Peyer's patch (tissue), 4 donors: ENCODE measurements at regions not wholly inside any gene's neighbourhood (a gene's known extent, or its start where the extent isn't known, plus 50 kb on each side); places are given as distances from the start of the nearest gene placed in this dataset.

Experiments
- DNase-seq, 3 donors: peaks; one replicate each; pipeline ENCODE4 v3.0.0-alpha.2; 2017 to 2019
- H3K27ac ChIP-seq, 4 donors: fragments of 200-600 bp; sonication (generic); one replicate each; pipeline ENCODE4 v1.5.1; 2016 to 2019
- H3K27me3 ChIP-seq, 2 donors: fragments of 200-600 bp; sonication (generic); one replicate each; pipeline ENCODE4 v1.5.1; 2019
- H3K36me3 ChIP-seq, 3 donors: fragments of 200-600 bp; sonication (generic); one replicate each; pipeline ENCODE4 v1.5.1; 2016 to 2019
- H3K4me1 ChIP-seq, 4 donors: fragments of 200-600 bp; sonication (generic); one replicate each; pipeline ENCODE4 v1.5.1; 2016 to 2019
- H3K4me3 ChIP-seq, 4 donors: fragments of 200-600 bp; sonication (generic); 1 replicate in 3 of 4; 2 replicates in 1 of 4; pipeline ENCODE4 v1.5.1; 2016 to 2019; ENCODE audit warnings: mild to moderate bottlenecking in 1 of 4
- H3K9me3 ChIP-seq, 4 donors: fragments of 200-600 bp; sonication (generic); one replicate each; pipeline ENCODE4 v1.5.1; 2016 to 2019; ENCODE audit warnings: mild to moderate bottlenecking in 1 of 4
- CTCF ChIP-seq, 6 experiments: fragments of 450-650 bp in 4 of 6; fragments of 200-600 bp in 2 of 6; sonication (generic) in 1 of 6; IDR thresholded peaks; one replicate each; pipeline ENCODE4 v1.5.1; 2017 to 2019; ENCODE audit warnings: antibody characterized with exemption in 6 of 6, mild to moderate bottlenecking in 3 of 6, moderate library complexity in 1 of 6
- POLR2A ChIP-seq, 2 donors: fragments of 450-650 bp; IDR thresholded peaks; one replicate each; pipeline ENCODE4 v1.5.1; 2017; ENCODE audit warnings: antibody characterized with exemption in 2 of 2, mild to moderate bottlenecking in 2 of 2, moderate library complexity in 2 of 2

- Histone ChIP-seq H3K27me3 (no peaks in the 10 kb centered on the region), H3K27ac (no peak overlapping the region), H3K4me1 (no peaks in the 10 kb centered on the region), H3K4me3 (no peak overlapping the region), H3K9me3 (no peaks in the 10 kb centered on the region), H3K36me3 (no peaks in the 10 kb centered on the region)
- no peak for TF ChIP-seq CTCF (IDR thresholded peaks at IDR 0.05)
- TF ChIP-seq POLR2A (IDR thresholded peaks at IDR 0.05), result no peak
- no peak for DNase-seq
These were observed 468.1 kb upstream of the CHST9 start for GRCh38 chr18:27653247-27653646.

- no peaks in the 10 kb centered on the region for H3K4me1 ChIP-seq
- H3K4me3 ChIP-seq, result no peak overlapping the region
- no peaks in the 10 kb centered on the region for H3K36me3 ChIP-seq
- H3K9me3 ChIP-seq, result no peaks in the 10 kb centered on the region
- no peak overlapping the region for H3K27ac ChIP-seq
- DNase-seq, result no peak
- no peaks in the 10 kb centered on the region for H3K27me3 ChIP-seq
- TF ChIP-seq POLR2A (IDR thresholded peaks at IDR 0.05) (no peak), CTCF (IDR thresholded peaks at IDR 0.05) (no peak)
These were observed 467.5 kb upstream of the CHST9 start for GRCh38 chr18:27652480-27653121.

- no peak overlapping the region for H3K4me3 ChIP-seq
- no peaks in the 10 kb centered on the region for H3K36me3 ChIP-seq
- H3K27ac ChIP-seq, result no peak overlapping the region
- DNase-seq, result no peak
- H3K4me1 ChIP-seq, result no peaks in the 10 kb centered on the region
- no peaks in the 10 kb centered on the region for H3K9me3 ChIP-seq
- TF ChIP-seq POLR2A (IDR thresholded peaks at IDR 0.05) (no peak), CTCF (IDR thresholded peaks at IDR 0.05) (no peak)
- H3K27me3 ChIP-seq, result no peaks in the 10 kb centered on the region
These were observed 464.5 kb upstream of the CHST9 start for GRCh38 chr18:27649621-27650020.

GRCh38 chr18:27645929-27646328 is 460.8 kb upstream of the CHST9 start:
- Histone ChIP-seq H3K9me3 (no peaks in the 10 kb centered on the region), H3K36me3 (no peaks in the 10 kb centered on the region), H3K4me3 (no peak overlapping the region), H3K27me3 (no peaks in the 10 kb centered on the region), H3K4me1 (no peaks in the 10 kb centered on the region), H3K27ac (no peak overlapping the region)
- DNase-seq, result no peak
- no peak for TF ChIP-seq POLR2A (IDR thresholded peaks at IDR 0.05)
- no peak for TF ChIP-seq CTCF (IDR thresholded peaks at IDR 0.05)

GRCh38 chr18:27636576-27637085 is 451.5 kb upstream of the CHST9 start:
- H3K4me3 ChIP-seq, result no peak overlapping the region
- no peaks in the 10 kb centered on the region for H3K9me3 ChIP-seq
- TF ChIP-seq POLR2A (IDR thresholded peaks at IDR 0.05) (no peak), CTCF (IDR thresholded peaks at IDR 0.05) (no peak)
- no peak for DNase-seq
- H3K27me3 ChIP-seq, result no peaks in the 10 kb centered on the region
- no peak overlapping the region for H3K27ac ChIP-seq
- H3K36me3 ChIP-seq, result no peaks in the 10 kb centered on the region
- H3K4me1 ChIP-seq, result no peaks in the 10 kb centered on the region

GRCh38 chr18:27632706-27633105 is 447.6 kb upstream of the CHST9 start:
- no peak overlapping the region for H3K27ac ChIP-seq
- no peaks in the 10 kb centered on the region for H3K27me3 ChIP-seq
- no peaks in the 10 kb centered on the region for H3K9me3 ChIP-seq
- no peaks in the 10 kb centered on the region for H3K4me1 ChIP-seq
- no peak overlapping the region for H3K4me3 ChIP-seq
- no peak for DNase-seq
- H3K36me3 ChIP-seq, result no peaks in the 10 kb centered on the region
- TF ChIP-seq POLR2A (IDR thresholded peaks at IDR 0.05) (no peak), CTCF (IDR thresholded peaks at IDR 0.05) (no peak)
